IMR-90 (cell line): ENCODE measurements at regions not wholly inside any gene's neighbourhood (a gene's known extent, or its start where the extent isn't known, plus 50 kb on each side); places are given as distances from the start of the nearest gene placed in this dataset.

Source experiments
- ATAC-seq: fragments of 200-7000 bp; cut with Tn5 transposase; 2 replicates; pipeline ENCODE4 v1.9.1; 2020; ENCODE audit warnings: low read depth, mild to moderate bottlenecking, moderate library complexity
- BruUV-seq: library from RNA; stranded (reverse); fragments of 400-500 nt; replicated peaks from 2 replicates; lab custom pipeline; 2021; lab: Mats Ljungman, UMichigan
- CTCF ChIA-PET: fragments of 300-600 bp; formaldehyde crosslinking; extraction: SDS; loops from one replicate; lab custom pipeline; 2021; ENCODE audit warnings: antibody characterized with exemption; lab: Yijun Ruan, JAX
- POLR2A ChIA-PET: fragments of 300-600 bp; sonication (Branson Sonifier 250); formaldehyde crosslinking; loops from one replicate; lab custom pipeline; 2022; ENCODE audit warnings: antibody characterized with exemption; ENCODE audit not compliant: unreplicated experiment; lab: Charles Lee
- DNase-seq: peaks from one replicate; pipeline ENCODE4 v3.0.0; 2013
- H2AFZ ChIP-seq: replicated peaks from 2 replicates; pipeline ENCODE3; 2013; ENCODE audit warnings: low read length, mild to moderate bottlenecking; ENCODE audit not compliant: poor library complexity
- H2AK5ac ChIP-seq: 2 replicates; pipeline ENCODE4 v1.6.1; 2013; ENCODE audit warnings: low read depth, low read length, inconsistent platforms
- H2AK9ac ChIP-seq: replicated peaks from 2 replicates; pipeline ENCODE3; 2013; ENCODE audit warnings: mild to moderate bottlenecking, low read depth, low read length, moderate library complexity; ENCODE audit not compliant: poor library complexity
- H2BK120ac ChIP-seq: 2 replicates; pipeline ENCODE4 v1.6.1; 2013; ENCODE audit warnings: low read depth, low read length, inconsistent platforms
- H2BK15ac ChIP-seq: 3 replicates; pipeline ENCODE4 v1.6.1; 2013; ENCODE audit warnings: low read depth, low read length, inconsistent platforms
- H2BK20ac ChIP-seq: 2 replicates; pipeline ENCODE4 v1.6.1; 2013; ENCODE audit warnings: low read depth, mild to moderate bottlenecking, inconsistent platforms, low read length, moderate library complexity
- H2BK5ac ChIP-seq: 2 replicates; pipeline ENCODE4 v1.6.1; 2013; ENCODE audit warnings: mild to moderate bottlenecking, low read depth, low read length, inconsistent platforms; ENCODE audit not compliant: poor library complexity, severe bottlenecking
- H3K14ac ChIP-seq: replicated peaks from 2 replicates; pipeline ENCODE4 v1.6.1; 2013; ENCODE audit warnings: low read depth, low read length, inconsistent platforms
- H3K18ac ChIP-seq: 2 replicates; pipeline ENCODE4 v1.6.1; 2013; ENCODE audit warnings: low read depth, low read length, control low read depth
- H3K23ac ChIP-seq: 2 replicates; pipeline ENCODE4 v1.6.1; 2013; ENCODE audit warnings: low read depth, low read length, inconsistent platforms
- H3K27ac ChIP-seq: 2 replicates; pipeline ENCODE4 v1.5.1; 2013; ENCODE audit warnings: mild to moderate bottlenecking, control low read depth, low read length; ENCODE audit not compliant: insufficient read depth
- H3K27me3 ChIP-seq: 2 replicates; pipeline ENCODE4 v1.6.1; 2013; ENCODE audit warnings: low read length; ENCODE audit not compliant: control insufficient read depth, insufficient read depth
- H3K36me3 ChIP-seq: 2 replicates; pipeline ENCODE4 v1.6.1; 2013; ENCODE audit warnings: low read length, mixed read lengths; ENCODE audit not compliant: control insufficient read depth, insufficient read depth
- H3K4ac ChIP-seq: 2 replicates; pipeline ENCODE4 v1.6.1; 2013; ENCODE audit warnings: low read depth, low read length, inconsistent platforms
- H3K4me1 ChIP-seq: 2 replicates; pipeline ENCODE4 v1.6.1; 2013; ENCODE audit warnings: low read length, mixed read lengths; ENCODE audit not compliant: control insufficient read depth, insufficient read depth
- H3K4me2 ChIP-seq: 2 replicates; pipeline ENCODE4 v1.6.1; 2013; ENCODE audit warnings: low read depth, mild to moderate bottlenecking, control low read depth, low read length, moderate library complexity
- H3K4me3 ChIP-seq: 2 replicates; pipeline ENCODE4 v1.5.1; 2013; ENCODE audit warnings: low read depth, mild to moderate bottlenecking, control low read depth, low read length, moderate library complexity; ENCODE audit not compliant: insufficient read depth
- H3K56ac ChIP-seq: 2 replicates; pipeline ENCODE4 v1.6.1; 2013; ENCODE audit warnings: low read length, inconsistent platforms; ENCODE audit not compliant: insufficient read depth; ENCODE audit errors: extremely low read depth
- H3K79me1 ChIP-seq, 2 experiments: 2 replicates each; pipeline ENCODE4 v1.6.1; 2013; ENCODE audit warnings: low read length in 2 of 2, inconsistent platforms in 1 of 2, low read depth in 1 of 2
- H3K9ac ChIP-seq: 2 replicates; pipeline ENCODE4 v1.6.1; 2013; ENCODE audit warnings: low read depth, low read length, control low read depth
- H3K9me1 ChIP-seq: 2 replicates; pipeline ENCODE4 v1.6.1; 2013; ENCODE audit warnings: low read length, inconsistent platforms; ENCODE audit not compliant: insufficient read depth
- H3K9me3 ChIP-seq: 2 replicates; pipeline ENCODE4 v1.6.1; 2013; ENCODE audit warnings: low read length; ENCODE audit not compliant: control insufficient read depth, insufficient read depth
- H4K20me1 ChIP-seq: 2 replicates; pipeline ENCODE4 v1.6.1; 2013; ENCODE audit warnings: low read length, inconsistent platforms; ENCODE audit not compliant: insufficient read depth
- H4K5ac ChIP-seq: 2 replicates; pipeline ENCODE4 v1.6.1; 2013; ENCODE audit warnings: mild to moderate bottlenecking, low read depth, low read length, control low read depth
- H4K8ac ChIP-seq, 2 experiments: 2 replicates each; pipeline ENCODE4 v1.6.1; 2013; ENCODE audit warnings: low read depth in 2 of 2, low read length in 2 of 2, control low read depth in 1 of 2, inconsistent platforms in 1 of 2
- H4K91ac ChIP-seq: 2 replicates; pipeline ENCODE4 v1.6.1; 2013; ENCODE audit warnings: low read depth, low read length, inconsistent platforms; ENCODE audit not compliant: insufficient read depth
- BHLHE40 ChIP-seq: fragments of 150-350 bp; IDR thresholded peaks from 2 replicates; pipeline ENCODE4 v1.6.1; 2016; ENCODE audit warnings: mild to moderate bottlenecking, low read depth, low read length
- FOS ChIP-seq: fragments of 150-350 bp; IDR thresholded peaks from 2 replicates; pipeline ENCODE4 v1.6.1; 2016; ENCODE audit warnings: low read depth, low read length
- MAFK ChIP-seq: IDR thresholded peaks from 2 replicates; pipeline ENCODE4 v1.6.1; 2012; ENCODE audit warnings: low read depth, low read length, improper control_type of control experiment
- MXI1 ChIP-seq: IDR thresholded peaks from 2 replicates; pipeline ENCODE4 v1.6.1; 2012; ENCODE audit warnings: low read depth, mild to moderate bottlenecking, low read length, moderate library complexity, borderline replicate concordance
- NFE2L2 ChIP-seq: fragments of 150-350 bp; IDR thresholded peaks from 2 replicates; pipeline ENCODE4 v1.6.1; 2016; ENCODE audit warnings: low read depth, mild to moderate bottlenecking, low read length
- POLR2A ChIP-seq: IDR thresholded peaks from 2 replicates; pipeline ENCODE4 v1.6.1; 2012; ENCODE audit warnings: mild to moderate bottlenecking, low read depth, low read length
- RFX5 ChIP-seq: IDR thresholded peaks from 2 replicates; pipeline ENCODE4 v1.8.0; 2012; ENCODE audit warnings: low read depth, mild to moderate bottlenecking, low read length, moderate library complexity
- WGBS, 2 experiments: methylation state at CpG; one replicate each; pipeline versions ENCODE4 v1.1.5 to v1.1.7; 2013; ENCODE audit warnings: missing lambda C conversion rate in 2 of 2; ENCODE audit not compliant: insufficient read length in 1 of 2; ENCODE audit errors: extremely low coverage in 2 of 2; 5-methylcytosine and 5-hydroxymethylcytosine counted together
- dilution Hi-C: fragments of 300-500 bp; cut with HindIII; formaldehyde crosslinking; loops from one replicate; pipeline ENCODE4 v1.14.3; 2018; ENCODE audit warnings: low sequenced_read_pairs; ENCODE audit not compliant: unreplicated experiment
- in situ Hi-C: fragments of 300-500 bp; cut with MboI; formaldehyde crosslinking; loops from 3 replicates; pipeline ENCODE4 v1.14.3; 2019; ENCODE audit warnings: low sequenced_read_pairs, inconsistent platforms, mixed read lengths
- intact Hi-C: fragments of 100-400 bp; cut with micrococcal nuclease; formaldehyde crosslinking; loops from 2 replicates; pipeline ENCODE4 v1.10.0; 2022

DNA sequence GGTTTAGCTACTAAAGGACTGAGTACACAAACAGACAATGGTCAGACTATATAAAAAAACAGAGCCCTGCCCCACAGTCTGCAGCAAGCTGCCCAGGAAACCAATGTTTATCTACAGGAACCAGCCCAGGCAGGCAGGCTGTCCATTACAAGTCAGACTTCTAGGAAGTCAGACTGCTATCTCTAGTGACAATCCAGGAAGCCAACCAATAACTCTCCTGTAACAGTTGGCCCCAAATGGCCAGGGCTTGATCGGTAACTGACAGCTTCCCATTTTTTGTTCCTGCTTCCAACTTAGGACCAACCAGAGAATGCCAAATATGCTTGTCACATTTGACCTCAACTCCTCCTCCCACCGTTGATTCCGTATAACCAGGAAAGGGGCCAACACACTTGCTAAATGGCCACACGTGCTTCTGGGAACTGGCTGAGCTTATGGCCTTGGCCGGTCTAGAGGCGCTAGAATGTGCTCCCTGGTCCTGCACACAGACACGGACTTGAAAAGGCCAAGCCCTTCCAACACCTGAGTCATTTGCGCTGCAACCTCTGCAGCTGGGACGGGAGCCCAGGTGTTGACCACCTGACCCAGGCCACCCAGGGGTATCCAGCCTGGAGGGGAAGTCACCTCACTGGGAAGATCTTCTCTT lies 79.6 kb upstream of the CDK20 start:
- no peak for DNase-seq
- POLR2A ChIA-PET: no interaction called here

More for the DNA sequence above, 79.6 kb upstream of the CDK20 start:
- no peaks in the 10 kb centered on the region for H3K4me1 ChIP-seq
- ATAC-seq: no peak
- H3K79me1 ChIP-seq: no peaks in the 10 kb centered on the region
- H2AK9ac ChIP-seq: no peak overlapping the region
- no peak overlapping the region for H4K91ac ChIP-seq
- CTCF ChIA-PET: no interaction called here
- no peak overlapping the region for H3K9ac ChIP-seq
- H2BK20ac ChIP-seq: no peak overlapping the region
- dilution Hi-C loops: no loop called here
- intact Hi-C loops: no loop called here
- H2BK15ac ChIP-seq: no peak overlapping the region
- no peak overlapping the region for H2BK5ac ChIP-seq
- H3K4me3 ChIP-seq: no peak overlapping the region
- BruUV-seq: no TSS peak
- H3K4me2 ChIP-seq: no peak overlapping the region
- H3K4ac ChIP-seq: no peak overlapping the region
- no peaks in the 10 kb centered on the region for H4K20me1 ChIP-seq
- H3K18ac ChIP-seq: no peak overlapping the region
- H3K27me3 ChIP-seq: no peaks in the 10 kb centered on the region
- H4K5ac ChIP-seq: no peak overlapping the region
- H3K23ac ChIP-seq: no peak overlapping the region
- no peak overlapping the region for H2BK120ac ChIP-seq
- H2AK5ac ChIP-seq: no peak overlapping the region
- H3K9me1 ChIP-seq: no peaks in the 10 kb centered on the region
- no peak overlapping the region for H3K14ac ChIP-seq
- 39% methylated on average over 4 of the region's 9 CpGs; no CpG with 5 or more reads in 1 of the 2 experiments for WGBS, 2 experiments
- H3K56ac ChIP-seq: no peak overlapping the region
- H3K9me3 ChIP-seq: no peaks in the 10 kb centered on the region
- H2AFZ ChIP-seq: no peak overlapping the region
- H4K8ac ChIP-seq: no peak overlapping the region
- in situ Hi-C loops: no loop called here
- no peaks in the 10 kb centered on the region for H3K36me3 ChIP-seq
- H3K27ac ChIP-seq: no peak overlapping the region
- TF ChIP-seq POLR2A (no peak), NFE2L2 (no peak), BHLHE40 (no peak), FOS (no peak), RFX5 (no peak), MAFK (no peak), MXI1 (no peak)
